Activated T-helper 17 cell treated with anti-CD3 and anti-CD28 coated beads, Interleukin-2, amount 50 U/mL, for 72 hours (primary cell): ENCODE measurements at regions not wholly inside any gene's neighbourhood (a gene's known extent, or its start where the extent isn't known, plus 50 kb on each side); places are given as distances from the start of the nearest gene placed in this dataset.

Source experiments
- ATAC-seq: fragments of 150-1000 bp; cut with Tn5 transposase; replicated peaks from 2 replicates; pipeline ENCODE4 v1.10.0; 2021; ENCODE audit warnings: mild to moderate bottlenecking, moderate library complexity
- H3K27ac Mint-ChIP-seq: one replicate; pipeline ENCODE4 v1.8.0; 2022; ENCODE audit warnings: mixed read lengths
- H3K27me3 Mint-ChIP-seq: one replicate; pipeline ENCODE4 v1.8.0; 2022; ENCODE audit warnings: mixed read lengths
- H3K36me3 Mint-ChIP-seq: one replicate; pipeline ENCODE4 v1.8.0; 2022; ENCODE audit warnings: low read depth, mild to moderate bottlenecking, mixed read lengths
- H3K4me1 Mint-ChIP-seq: one replicate; pipeline ENCODE4 v1.8.0; 2022; ENCODE audit warnings: mixed read lengths
- H3K4me3 Mint-ChIP-seq: one replicate; pipeline ENCODE4 v1.8.0; 2022; ENCODE audit warnings: mild to moderate bottlenecking, mixed read lengths
- H3K9me3 Mint-ChIP-seq: one replicate; pipeline ENCODE4 v1.8.0; 2022; ENCODE audit warnings: mixed read lengths

DNA sequence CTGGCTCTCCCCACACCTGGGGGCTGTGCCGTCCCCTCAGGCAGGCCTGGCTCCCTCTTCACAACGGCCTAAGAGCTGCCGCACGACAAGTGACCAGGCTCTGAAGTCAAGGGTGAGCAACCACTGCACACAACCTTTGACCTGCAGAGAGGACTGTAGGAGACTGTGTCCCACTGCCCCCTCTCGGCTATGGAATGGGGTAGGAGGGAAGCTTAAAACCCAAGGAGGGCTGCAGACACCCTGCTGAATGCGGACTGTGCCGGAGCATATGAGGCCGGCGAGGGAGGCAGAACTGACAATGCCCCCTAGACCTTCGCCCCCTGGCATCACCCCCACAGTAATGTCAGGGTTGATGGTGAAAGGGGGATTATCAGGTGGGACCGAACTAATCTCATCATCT lies 311.9 kb downstream of the CTTN start:
- Mint-ChIP-seq H3K4me3 (no peak overlapping the region), H3K9me3 (no peaks in the 10 kb centered on the region), H3K27ac (no peak overlapping the region), H3K27me3 (peaks cover 12% of the 10 kb centered on the region), H3K4me1 (no peaks in the 10 kb centered on the region), H3K36me3 (no peaks in the 10 kb centered on the region)
- ATAC-seq, result no peak

DNA sequence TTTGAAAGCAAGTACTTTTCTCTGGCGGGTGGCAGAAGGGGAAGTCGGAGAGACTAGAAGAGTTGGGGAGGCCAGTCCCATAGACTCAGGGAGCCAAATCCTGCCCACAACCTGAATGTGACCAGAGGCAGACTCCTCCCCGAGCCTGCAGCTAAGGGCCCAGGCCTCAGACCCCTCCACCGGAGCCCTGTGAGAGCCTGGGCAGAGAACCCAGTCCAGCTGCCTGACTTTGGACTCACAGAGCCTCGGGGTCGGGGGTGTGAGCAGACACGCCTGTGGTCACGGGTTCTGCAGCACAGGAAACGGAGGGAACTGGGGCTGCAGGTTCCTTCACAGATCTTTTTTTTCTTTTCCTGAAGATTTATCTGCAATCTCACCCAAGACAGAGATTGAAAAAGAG lies 312.3 kb downstream of the CTTN start:
- Mint-ChIP-seq H3K36me3 (no peaks in the 10 kb centered on the region), H3K4me3 (no peak overlapping the region), H3K27me3 (peaks cover 12% of the 10 kb centered on the region), H3K27ac (no peak overlapping the region), H3K9me3 (no peaks in the 10 kb centered on the region), H3K4me1 (no peaks in the 10 kb centered on the region)
- ATAC-seq, result no peak

DNA sequence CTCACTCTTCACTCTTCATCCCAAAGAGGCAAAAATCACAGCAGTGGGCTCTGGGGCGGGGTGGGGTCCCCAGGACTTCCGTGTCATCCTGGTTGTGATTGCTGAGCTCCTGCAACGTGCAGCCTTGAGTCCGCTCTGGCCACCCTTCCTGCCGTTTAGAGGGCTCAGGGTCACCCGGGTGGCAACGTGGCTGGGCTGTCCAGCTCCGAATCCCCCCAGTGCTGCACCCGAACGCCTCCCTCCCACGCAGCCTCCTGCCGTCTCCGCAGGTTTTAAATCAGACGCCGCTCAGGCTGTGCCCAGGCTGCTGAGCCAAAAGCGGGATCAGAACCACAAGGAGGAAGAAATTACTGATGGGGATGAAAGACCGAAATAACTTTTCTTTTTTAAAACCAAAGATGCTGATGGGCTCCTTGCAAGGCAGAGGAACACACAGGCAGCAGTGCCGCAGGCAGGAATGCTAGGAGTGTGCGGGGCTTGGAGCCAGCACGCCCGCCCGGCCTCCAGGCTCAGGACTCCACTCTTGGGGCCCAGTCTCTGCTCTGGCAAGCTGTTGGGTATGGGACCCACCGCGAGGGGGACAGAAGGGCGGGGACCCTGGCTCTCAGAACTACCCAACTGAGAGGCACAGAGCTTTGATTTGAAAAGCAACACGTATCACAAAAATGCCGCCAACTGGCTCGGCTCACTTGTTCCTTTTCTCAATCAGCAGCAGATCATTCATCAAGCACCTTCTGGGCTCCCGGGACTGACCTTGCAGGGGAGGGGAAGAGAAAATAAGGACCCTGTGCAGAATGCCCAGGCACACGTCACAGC lies 313.0 kb downstream of the CTTN start:
- Mint-ChIP-seq H3K27me3 (peaks cover 12% of the 10 kb centered on the region), H3K4me1 (no peaks in the 10 kb centered on the region), H3K36me3 (no peaks in the 10 kb centered on the region), H3K4me3 (no peak overlapping the region), H3K27ac (no peak overlapping the region), H3K9me3 (no peaks in the 10 kb centered on the region)
- ATAC-seq, result no peak

DNA sequence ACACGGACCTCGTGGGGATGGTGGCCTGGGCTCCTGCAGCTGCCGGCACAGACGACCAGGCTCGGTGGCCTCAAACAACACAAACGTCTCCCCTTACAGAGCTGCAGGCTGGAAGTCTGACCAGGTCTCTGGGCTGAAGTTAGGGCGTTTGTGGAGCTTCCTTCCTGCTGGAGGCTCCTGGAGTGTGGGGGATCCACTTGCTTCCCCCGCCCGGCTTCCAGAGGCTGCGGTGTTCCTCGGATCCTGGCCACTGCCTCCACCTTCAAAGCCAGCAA lies 313.5 kb downstream of the CTTN start:
- Mint-ChIP-seq H3K27ac (no peak overlapping the region), H3K36me3 (no peaks in the 10 kb centered on the region), H3K4me3 (no peak overlapping the region), H3K27me3 (peaks cover 12% of the 10 kb centered on the region), H3K9me3 (no peaks in the 10 kb centered on the region), H3K4me1 (no peaks in the 10 kb centered on the region)
- ATAC-seq, result no peak

DNA sequence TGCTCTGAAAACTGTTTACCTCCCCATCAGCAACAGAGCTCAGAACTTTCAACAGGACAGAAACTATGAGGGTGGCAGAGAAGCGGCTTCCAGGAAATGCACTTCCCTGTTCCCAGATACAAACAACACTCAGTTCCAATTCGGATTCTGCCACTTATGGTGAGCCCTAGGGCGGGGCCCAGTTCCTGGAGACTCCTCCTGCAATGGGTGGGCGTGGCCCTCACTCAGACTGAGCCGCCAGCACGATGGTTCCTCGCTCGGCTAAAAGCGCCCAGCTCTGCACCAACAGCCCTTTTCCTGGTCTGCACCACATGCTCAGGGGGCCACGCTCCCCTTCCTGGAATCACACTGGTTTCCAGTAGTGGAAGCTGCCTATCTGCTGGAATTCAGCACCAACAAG lies 314.1 kb downstream of the CTTN start:
- Mint-ChIP-seq H3K4me3 (no peak overlapping the region), H3K36me3 (no peaks in the 10 kb centered on the region), H3K27me3 (peaks cover 17% of the 10 kb centered on the region), H3K4me1 (no peaks in the 10 kb centered on the region), H3K9me3 (no peaks in the 10 kb centered on the region), H3K27ac (no peak overlapping the region)
- no peak for ATAC-seq

DNA sequence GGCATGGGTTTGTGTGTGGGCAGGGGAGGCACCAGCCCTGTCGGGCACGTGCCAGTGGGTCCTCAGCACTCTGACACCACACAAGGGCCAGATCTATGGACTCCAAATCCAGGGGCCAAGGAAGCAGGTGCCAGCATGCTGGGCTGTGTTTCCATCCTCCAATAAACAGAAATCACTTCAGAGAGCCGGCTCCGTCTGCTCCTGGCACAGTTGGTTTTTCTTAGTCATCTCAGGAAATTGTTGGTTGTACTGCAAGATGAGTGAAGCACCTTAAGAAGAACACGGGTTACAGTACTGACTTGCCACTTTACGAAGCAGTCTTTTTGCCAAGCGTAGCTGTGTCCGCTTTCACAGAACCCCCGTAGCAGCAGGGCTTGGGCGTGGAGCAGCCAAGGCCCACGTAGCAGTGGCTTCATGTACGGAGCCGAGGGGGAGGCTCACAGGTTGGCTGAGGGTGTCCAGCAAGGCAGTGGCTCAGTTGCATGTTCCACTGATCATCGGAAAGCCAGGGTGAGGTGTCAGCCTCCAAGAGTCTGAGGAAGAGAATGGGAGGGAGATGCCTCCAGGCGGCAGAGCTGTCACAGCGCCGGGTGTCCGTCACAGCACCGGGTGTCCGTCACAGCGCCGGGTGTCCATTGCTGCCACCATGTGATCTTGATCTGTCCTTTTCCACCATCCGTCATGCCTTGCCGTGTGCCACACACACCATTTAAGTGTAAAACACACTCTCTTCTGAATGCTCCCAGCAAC lies 314.9 kb downstream of the CTTN start:
- Mint-ChIP-seq H3K36me3 (no peaks in the 10 kb centered on the region), H3K4me1 (no peaks in the 10 kb centered on the region), H3K4me3 (no peak overlapping the region), H3K9me3 (no peaks in the 10 kb centered on the region), H3K27me3 (peaks cover 18% of the 10 kb centered on the region), H3K27ac (no peak overlapping the region)
- no peak for ATAC-seq

DNA sequence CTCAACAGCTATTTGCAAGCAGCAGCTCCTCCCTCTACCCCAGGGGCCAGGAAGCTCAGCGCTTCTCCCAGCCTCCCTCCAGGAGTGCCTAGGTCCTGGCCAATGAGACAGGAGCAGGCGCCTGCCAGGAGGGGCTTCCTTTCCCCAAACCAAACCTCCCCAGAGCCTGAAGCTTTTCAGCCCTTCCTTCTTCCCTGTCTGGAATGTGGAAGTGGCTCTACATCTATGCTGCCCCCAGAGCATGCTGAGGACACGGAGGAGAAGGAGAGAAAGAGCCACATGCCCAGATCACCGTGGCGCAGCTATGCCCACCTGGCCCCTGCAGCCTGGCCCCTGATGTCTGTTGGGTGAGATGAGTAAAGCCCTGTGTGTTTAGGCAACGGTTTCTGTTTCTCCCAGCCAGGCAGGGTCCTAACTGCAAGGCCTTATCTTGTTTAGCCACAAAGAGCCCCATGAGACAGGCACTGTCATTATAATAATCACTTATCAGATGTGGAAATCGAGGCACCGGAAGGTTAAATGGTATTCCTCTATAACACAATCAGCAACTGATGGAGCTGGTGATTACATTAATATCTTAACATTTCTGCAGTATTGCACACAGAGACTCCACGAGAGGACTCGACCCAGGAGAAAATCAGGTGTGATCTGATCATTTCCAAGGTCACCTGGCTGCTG lies 315.8 kb downstream of the CTTN start:
- H3K27me3 Mint-ChIP-seq, result peaks cover 14% of the 10 kb centered on the region
- H3K27ac Mint-ChIP-seq, result no peak overlapping the region
- no peaks in the 10 kb centered on the region for H3K9me3 Mint-ChIP-seq
- no peaks in the 10 kb centered on the region for H3K36me3 Mint-ChIP-seq
- H3K4me1 Mint-ChIP-seq, result no peaks in the 10 kb centered on the region
- no peak overlapping the region for H3K4me3 Mint-ChIP-seq
- no peak for ATAC-seq

DNA sequence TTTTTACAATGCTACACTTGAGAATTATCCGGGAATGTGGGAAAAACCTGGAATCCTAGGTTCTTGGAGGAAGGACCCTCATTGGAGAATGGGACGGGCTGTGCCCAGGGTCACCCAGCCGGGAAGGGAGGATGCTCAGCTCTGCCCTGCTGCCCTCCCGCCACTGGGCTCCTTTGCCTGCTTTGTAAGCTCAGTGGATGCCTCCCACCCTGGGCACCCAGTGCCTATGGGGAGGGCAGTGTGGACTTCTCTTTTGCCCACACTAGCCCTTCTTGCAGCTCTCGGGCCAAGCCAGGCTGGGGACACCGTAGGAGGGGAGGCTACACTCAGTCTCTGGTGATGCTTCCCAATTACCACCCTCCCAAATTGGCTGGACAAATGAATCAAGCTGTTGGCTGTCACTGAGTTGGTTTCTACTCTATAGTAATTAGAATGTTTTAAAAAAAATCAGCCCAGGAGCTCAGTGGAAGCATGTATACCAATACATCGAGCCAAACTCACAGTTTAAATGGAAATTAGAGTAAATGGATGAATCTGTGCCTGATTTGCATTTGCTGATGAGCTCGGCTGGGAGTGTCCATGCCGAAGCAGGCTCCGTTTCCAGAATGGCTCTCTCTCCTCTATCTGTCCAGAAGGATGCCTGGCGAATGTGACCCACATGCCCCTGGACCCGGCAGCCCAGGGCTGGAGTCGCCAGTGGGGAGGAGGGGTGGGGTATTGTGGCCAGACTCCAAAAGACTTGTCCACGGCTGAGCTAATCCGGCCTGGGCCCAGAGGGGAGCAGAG lies 317.0 kb downstream of the CTTN start:
- Mint-ChIP-seq H3K27ac (no peak overlapping the region), H3K4me3 (no peak overlapping the region), H3K27me3 (peaks cover 10% of the 10 kb centered on the region), H3K4me1 (no peaks in the 10 kb centered on the region), H3K36me3 (no peaks in the 10 kb centered on the region), H3K9me3 (no peaks in the 10 kb centered on the region)
- ATAC-seq, result no peak

DNA sequence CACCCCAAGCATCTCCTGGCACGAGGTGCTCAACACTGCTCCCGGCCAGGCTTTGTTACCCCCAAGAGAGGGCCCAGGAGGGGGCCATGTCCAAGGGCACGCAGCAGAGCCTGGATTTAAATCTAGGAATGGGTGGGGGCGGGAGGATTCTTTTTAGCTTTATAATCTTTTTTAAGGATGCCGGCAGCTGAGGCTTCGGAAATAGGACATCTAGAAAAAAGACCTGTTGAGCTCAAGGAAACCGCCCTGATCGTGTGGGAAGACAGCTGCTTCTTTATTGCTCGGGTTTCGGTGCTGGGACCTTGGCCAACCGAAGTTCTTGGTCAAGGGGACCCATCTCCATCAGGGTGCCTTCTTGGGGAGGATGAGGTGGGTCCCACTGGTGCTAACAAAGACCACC lies 317.9 kb downstream of the CTTN start:
- Mint-ChIP-seq H3K4me1 (no peaks in the 10 kb centered on the region), H3K36me3 (no peaks in the 10 kb centered on the region), H3K27ac (no peak overlapping the region), H3K4me3 (no peak overlapping the region), H3K9me3 (no peaks in the 10 kb centered on the region), H3K27me3 (peaks cover 10% of the 10 kb centered on the region)
- no peak for ATAC-seq

DNA sequence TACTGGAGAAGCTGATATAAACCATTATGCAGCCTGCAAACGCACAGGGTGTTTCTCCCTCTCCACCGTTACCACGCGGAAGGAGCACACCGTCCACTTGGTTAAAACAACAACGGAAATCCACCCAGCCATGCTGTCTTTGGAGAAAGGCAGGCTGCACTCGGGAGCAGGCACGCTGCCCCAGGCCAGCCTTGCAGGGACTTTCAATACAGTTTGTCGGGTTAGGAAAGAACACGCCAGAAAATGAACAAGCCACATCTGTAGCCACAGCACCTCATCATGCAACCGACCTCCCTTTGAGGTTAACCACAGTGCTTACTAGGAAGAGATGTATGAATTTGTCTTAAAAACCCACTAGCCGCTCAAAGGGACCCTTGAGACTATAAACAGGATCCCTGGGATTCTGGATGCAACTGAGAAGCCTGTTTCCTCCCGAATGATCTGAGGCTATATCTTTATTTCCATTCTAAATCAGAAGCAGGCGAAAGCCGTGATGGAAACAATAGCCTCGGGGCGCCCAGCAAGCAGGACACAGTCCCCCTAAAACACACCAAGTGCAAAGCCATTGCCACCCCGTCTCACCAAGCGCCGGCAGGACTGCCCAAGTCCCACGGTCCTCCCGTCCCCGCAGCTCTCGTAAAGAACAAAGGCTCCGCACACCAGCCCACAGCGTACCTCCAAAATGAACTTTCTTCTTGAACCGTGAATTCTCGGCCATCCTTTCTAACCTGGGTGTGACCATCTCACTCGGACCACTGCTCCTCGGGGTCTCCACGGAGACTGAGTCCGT lies 318.9 kb downstream of the CTTN start:
- H3K4me3 Mint-ChIP-seq, result no peak overlapping the region
- no peaks in the 10 kb centered on the region for H3K4me1 Mint-ChIP-seq
- no peaks in the 10 kb centered on the region for H3K9me3 Mint-ChIP-seq
- no peak for ATAC-seq
- H3K27ac Mint-ChIP-seq, result no peak overlapping the region
- H3K36me3 Mint-ChIP-seq, result no peaks in the 10 kb centered on the region
- peaks cover 9% of the 10 kb centered on the region for H3K27me3 Mint-ChIP-seq

DNA sequence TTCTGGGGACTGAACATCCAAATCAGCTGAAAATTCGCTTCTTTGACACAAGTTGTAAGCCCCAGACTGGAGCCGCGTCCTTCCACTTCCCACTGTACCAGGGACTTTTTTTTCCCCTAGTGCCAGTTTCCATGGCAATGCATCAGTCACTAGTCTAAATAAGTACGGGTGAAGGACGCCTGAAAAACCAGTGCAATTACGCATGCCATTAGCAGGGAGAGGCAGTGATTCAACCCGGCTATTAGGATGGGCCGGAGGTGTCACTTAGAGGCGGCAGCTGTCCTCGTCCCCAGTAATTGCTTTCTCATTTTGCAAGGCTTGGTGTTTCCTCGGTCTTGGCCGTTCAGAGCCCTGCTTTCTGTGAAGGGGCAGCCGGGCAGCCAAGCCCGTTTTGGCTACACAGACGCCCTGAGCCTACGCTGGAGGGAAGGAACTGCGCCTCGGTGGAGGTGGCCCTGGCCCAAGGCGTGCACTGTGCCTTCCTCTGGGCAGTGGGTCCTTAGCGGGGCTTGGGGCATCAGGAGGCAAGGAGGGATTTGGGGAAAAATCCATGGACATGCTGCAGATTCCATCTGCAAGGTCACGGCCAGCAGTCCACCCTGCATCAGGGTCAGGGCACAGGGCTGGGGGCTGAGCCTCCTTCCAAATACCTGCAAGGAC lies 319.7 kb downstream of the CTTN start:
- Mint-ChIP-seq H3K27ac (no peak overlapping the region), H3K4me3 (no peak overlapping the region), H3K27me3 (peaks cover 7% of the 10 kb centered on the region), H3K4me1 (no peaks in the 10 kb centered on the region), H3K9me3 (no peaks in the 10 kb centered on the region), H3K36me3 (no peaks in the 10 kb centered on the region)
- no peak for ATAC-seq

DNA sequence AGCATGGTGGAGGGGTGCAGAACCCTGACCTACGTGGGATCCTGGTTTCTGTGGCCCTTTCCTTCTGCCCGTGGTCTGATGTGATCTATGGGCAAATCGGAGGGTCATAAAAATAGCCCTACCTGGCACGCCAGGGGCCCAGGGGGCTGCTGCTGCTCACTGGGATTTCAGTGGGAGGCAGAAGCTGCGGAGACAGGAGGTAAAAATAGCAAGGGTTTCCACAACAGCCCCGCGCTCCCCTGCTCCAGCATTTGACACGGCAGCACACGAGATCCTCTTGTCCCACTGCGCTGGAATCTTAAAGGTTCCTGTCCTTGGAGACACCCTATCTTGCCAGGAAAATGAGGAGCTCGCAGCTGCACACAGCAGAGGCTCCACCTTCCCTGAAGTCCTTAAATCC lies 321.2 kb downstream of the CTTN start:
- peaks cover 7% of the 10 kb centered on the region for H3K27me3 Mint-ChIP-seq
- no peak for ATAC-seq
- H3K4me3 Mint-ChIP-seq, result no peak overlapping the region
- no peak overlapping the region for H3K27ac Mint-ChIP-seq
- no peaks in the 10 kb centered on the region for H3K36me3 Mint-ChIP-seq
- no peaks in the 10 kb centered on the region for H3K9me3 Mint-ChIP-seq
- no peaks in the 10 kb centered on the region for H3K4me1 Mint-ChIP-seq

DNA sequence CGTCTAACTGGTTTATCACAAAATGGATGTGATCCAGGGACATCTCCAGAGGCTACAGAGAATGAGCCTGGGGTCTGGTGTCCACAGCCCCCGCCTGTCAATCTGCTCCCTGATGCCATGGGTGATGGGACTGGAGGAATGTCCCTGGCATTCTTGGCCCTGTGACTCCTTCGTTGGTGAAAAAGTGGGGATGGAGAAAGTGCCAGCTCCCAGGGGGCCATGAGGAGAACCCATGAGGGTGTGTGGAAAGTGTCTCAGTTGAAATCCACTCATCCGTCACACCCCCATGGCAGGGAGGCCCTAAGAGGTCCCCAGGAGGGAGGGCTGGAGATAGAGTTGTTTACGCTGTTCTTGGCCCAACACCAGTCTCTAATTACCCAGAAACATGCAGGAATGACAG lies 322.0 kb downstream of the CTTN start:
- Mint-ChIP-seq H3K4me3 (no peak overlapping the region), H3K9me3 (no peaks in the 10 kb centered on the region), H3K36me3 (no peaks in the 10 kb centered on the region), H3K27me3 (peaks cover 7% of the 10 kb centered on the region), H3K4me1 (no peaks in the 10 kb centered on the region), H3K27ac (no peak overlapping the region)
- no peak for ATAC-seq
